ENCODE measurements at regions not wholly inside any gene's neighbourhood (a gene's known extent, or its start where the extent isn't known, plus 50 kb on each side); places are given as distances from the start of the nearest gene placed in this dataset.

GRCh38 chr2:207221731-207222130, 56.0 kb upstream of the KLF7 start (continued):
- no peak for TF ChIP-seq CHD7 (IDR thresholded peaks at IDR 0.05; ENCODE audit: low read depth, low read length)
- no peak for TF ChIP-seq ESRRB (CRISPR knock-in tag; IDR thresholded peaks at IDR 0.05; ENCODE audit: borderline replicate concordance)
- TF ChIP-seq DMBX1 (CRISPR knock-in tag; IDR thresholded peaks at IDR 0.05; ENCODE audit: borderline replicate concordance) = no peak
- no peak for TF ChIP-seq PREB (CRISPR knock-in tag; IDR thresholded peaks at IDR 0.05)
- no peak for TF ChIP-seq ZNF12 (CRISPR knock-in tag; IDR thresholded peaks at IDR 0.05)
- no peak for TF ChIP-seq HCFC1 (IDR thresholded peaks at IDR 0.05; ENCODE audit: low read depth, low read length)
- TF ChIP-seq DACH1 (IDR thresholded peaks at IDR 0.05; ENCODE audit: partially characterized antibody) = no peak
- no peak for TF ChIP-seq L3MBTL2 (IDR thresholded peaks at IDR 0.05)

Data from K562 (cell line).